GM19324 (cell line): ENCODE measurements at regions not wholly inside any gene's neighbourhood (a gene's known extent, or its start where the extent isn't known, plus 50 kb on each side); places are given as distances from the start of the nearest gene placed in this dataset.

Source experiments
- ATAC-seq: cut with Tn5 transposase; IDR thresholded peaks from one replicate; pipeline ENCODE4 v1.9.1; 2021; ENCODE audit warnings: mild to moderate bottlenecking, moderate library complexity; ENCODE audit not compliant: unreplicated experiment, low FRiP score

DNA sequence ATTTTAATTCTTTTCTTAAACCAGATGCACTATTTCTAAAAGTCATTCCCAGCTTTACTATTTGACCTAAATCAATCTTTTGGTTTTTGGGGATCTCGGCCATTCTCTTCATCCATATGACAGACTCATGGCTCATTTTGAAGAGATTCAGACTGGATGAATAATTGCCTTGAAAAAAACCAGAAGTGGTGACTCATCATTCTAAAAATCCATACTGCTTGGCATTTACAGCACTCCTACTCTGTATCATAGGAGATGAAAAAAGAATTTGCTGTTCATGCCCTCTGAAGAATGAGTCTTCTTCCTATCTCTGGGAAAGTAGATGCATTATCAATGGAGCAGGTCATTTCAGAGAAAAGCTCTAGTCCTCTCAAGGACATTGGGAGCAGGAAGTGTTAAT is 220.5 kb upstream of the RPS6KA3 start:
- ATAC-seq, result no peak

DNA sequence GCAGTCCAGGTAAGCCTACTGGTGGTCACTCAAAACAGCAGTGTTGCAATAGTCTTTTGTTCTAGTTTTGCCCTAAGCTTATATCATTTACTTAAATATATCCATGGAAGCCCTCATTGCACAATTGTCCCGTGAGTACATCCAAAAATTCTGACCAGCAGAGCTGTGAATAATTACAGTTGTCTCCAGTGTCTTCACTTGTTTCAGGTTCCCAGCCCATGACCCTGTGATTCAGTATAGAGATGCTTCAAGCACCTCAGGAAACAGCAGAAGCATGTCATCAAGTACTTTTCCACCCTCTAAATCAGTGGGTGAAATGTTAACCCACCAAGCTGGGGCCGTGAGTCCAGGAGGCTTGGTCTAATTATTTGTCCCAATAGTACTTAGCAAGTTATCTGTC is 214.9 kb upstream of the RPS6KA3 start:
- no peak for ATAC-seq

- no peak for ATAC-seq
Observed at GRCh38 chrX:20479896-20480295, 213.2 kb upstream of the RPS6KA3 start.

GRCh38 chrX:20479048-20479447 is 212.3 kb upstream of the RPS6KA3 start:
- ATAC-seq, result no peak

DNA sequence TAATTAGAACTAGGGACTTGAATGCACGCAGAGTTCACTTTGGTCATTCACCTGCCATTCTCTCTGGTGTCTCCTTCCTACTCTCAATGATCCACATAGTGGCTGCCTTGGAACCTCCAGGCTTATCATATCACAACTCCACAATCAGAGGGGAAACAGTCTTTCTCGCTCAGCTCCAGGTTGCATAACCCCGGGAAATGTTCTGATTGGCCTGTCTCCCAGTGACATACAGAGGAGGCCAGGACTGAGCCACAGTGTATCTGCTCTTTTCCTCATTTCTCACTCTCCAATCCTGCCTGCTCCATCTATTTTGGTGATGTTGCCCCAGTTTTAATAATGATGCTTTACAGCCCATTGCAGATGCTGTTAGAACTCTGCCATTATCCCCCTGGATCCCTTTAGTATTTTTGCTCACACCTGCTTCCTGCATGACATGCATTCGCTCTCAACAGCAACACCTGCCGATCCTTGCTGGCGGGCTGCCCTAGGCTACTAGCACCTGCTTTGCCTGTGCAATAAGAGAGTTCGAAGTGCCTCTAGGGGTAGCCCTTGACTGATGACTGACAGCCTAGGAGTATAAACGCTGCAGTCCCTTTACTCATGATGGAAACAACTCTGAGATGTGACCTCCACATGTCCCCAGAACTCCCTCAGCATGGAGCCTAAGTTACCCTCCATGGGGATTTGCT is 211.3 kb upstream of the RPS6KA3 start:
- no peak for ATAC-seq

DNA sequence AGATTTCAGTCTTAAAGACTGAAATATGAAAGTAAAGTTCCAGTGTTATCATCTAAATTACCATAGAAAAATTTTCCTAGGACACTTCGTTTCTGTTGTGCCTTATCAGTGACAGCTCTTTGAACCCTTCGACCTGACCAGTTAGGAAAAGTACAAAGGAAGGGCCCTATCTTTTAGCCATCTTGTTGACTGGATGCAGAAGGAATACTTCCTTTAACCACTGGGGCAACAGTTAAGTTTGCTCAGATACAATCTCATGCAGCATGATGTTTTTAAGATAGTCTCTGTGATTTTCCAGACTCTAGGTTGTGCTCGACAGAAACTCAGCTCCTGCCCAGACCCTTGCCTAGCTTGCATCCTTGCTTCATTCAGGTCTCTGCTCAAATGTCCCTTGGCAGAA is 210.5 kb upstream of the RPS6KA3 start:
- no peak for ATAC-seq

- ATAC-seq, result no peak
Observed at GRCh38 chrX:20472620-20473258, 206.0 kb upstream of the RPS6KA3 start.

GRCh38 chrX:20472148-20472547 is 205.4 kb upstream of the RPS6KA3 start:
- ATAC-seq, result no peak

GRCh38 chrX:20471483-20471882 is 204.8 kb upstream of the RPS6KA3 start:
- no peak for ATAC-seq

GRCh38 chrX:20463296-20464075 is 196.8 kb upstream of the RPS6KA3 start:
- peak; percentile 81 for ATAC-seq

- ATAC-seq, result no peak
Observed at GRCh38 chrX:20461576-20461975, 194.9 kb upstream of the RPS6KA3 start.

GRCh38 chrX:20461002-20461401 is 194.3 kb upstream of the RPS6KA3 start:
- no peak for ATAC-seq

DNA sequence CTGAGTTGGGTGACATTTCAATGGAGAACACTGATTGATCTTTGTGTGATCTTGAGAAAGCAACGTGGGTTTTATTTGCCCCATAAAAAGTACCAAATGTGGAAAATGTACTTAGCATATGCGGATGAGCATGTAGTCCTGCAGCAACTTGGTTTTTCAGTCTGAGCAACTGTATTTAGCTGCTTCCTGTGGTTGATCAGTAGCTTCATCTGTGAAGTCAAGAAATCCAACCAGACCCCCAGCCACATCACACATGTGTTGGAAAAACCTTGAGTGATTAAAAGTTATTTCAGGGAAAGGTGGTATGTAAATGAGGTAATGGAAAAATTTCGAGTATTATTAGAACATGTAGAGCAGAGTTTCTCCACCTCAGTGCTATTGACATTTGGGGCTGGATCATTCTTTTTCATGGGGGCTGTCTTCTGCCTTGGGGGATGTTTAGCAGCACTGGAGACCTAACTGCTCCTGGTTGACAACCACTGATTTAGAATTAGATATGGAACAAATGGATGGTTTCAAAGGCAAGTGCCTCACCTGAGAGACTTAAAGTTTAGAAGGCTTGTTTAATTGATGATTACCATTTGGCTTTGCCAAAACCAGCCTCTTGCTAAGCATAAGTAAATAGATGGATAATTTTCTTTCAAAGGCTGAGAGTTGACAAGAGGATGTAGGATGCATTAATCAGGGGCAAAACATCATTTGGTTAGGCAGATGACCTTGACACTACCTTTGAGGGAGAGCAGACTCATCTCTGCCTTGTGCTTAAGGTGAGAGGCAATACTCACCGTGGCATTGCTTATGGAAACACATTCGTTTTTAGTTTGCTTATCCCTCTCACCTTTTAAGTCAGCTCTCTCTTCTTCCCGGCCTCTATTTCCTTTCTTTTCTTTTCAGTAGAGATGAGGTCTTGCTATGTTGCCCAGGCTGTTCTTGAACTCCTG is 193.0 kb upstream of the RPS6KA3 start:
- no peak for ATAC-seq

- no peak for ATAC-seq
Observed at GRCh38 chrX:20456971-20457370, 190.3 kb upstream of the RPS6KA3 start.

GRCh38 chrX:20455001-20455400 is 188.3 kb upstream of the RPS6KA3 start:
- ATAC-seq, result peak; percentile 39

DNA sequence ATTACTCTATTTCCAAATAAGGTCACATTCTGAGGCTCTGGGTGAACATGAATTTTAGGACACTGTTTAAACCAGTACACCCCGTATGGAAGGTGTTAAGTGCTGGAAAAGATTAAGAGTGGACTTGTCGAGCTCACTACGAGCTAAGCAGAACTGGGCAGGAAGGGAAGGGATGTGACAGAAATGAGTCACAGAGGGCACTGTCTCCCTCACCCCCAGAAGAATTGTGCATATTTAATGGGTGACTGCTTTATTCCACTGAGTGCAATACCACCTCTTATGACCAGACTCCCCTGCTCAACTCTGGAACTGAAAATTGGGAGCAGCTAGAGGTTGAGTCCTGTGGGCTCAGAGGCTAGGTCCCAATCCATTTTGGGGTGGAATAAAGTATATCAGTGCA is 187.4 kb upstream of the RPS6KA3 start:
- no peak for ATAC-seq

- ATAC-seq, result peak; percentile 46
Observed at GRCh38 chrX:20452487-20452886, 185.8 kb upstream of the RPS6KA3 start.

GRCh38 chrX:20451929-20452328 is 185.2 kb upstream of the RPS6KA3 start:
- ATAC-seq, result no peak

DNA sequence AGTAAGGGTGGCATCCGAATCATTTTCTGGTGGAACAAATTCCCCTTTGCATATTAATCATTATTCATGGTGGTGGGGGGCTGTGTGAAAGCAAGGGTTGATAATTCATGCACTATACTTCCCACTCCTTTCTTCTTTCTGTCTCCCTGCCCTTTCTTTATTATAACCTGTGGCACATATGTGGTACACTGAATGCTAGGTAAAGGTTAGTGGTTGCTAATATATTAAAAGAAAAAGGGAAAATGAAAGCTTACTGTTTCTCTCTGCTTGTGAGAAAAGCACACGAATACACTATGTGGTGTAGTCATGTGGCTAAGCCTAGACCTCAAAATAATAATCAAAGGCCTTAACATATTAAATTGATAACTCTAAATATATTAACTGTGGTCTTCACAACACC is 178.4 kb upstream of the RPS6KA3 start:
- no peak for ATAC-seq

DNA sequence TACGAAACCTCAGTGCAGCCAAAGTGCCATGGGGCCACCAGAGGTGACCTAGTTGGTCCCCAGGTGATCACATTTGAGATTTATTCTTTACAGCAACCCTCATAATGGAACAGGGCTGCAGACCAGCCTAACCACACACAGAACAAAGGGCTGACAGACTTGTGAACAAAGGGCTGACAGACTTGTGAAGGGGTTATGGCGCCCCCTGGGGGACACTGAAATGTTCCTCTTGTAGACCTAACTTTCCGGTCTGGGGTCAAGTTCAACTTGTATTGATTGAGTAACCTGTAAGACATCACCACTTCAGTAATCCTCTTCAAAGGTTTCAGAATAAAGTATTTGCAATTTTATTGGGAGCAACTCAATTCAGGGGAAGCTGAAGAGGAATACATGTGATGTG is 175.9 kb upstream of the RPS6KA3 start:
- no peak for ATAC-seq

DNA sequence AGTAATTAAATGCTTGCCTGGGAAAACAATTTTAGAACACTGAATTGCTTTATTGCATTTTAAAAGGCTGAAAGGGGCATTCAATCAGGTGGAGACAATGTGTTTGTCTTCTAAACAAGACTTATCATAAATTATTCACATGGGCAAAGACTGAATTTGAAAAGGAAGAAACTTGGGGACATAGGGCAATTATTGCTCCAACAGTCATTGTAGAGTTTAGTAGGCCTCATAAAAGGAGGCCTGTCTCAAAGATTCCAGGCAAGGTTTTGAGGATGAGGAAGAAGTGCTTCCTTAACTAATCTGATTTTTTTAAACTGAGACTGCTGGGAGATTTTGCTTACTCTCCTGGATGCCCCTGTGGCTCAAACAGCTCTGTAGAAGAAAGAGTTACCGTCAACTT is 174.4 kb upstream of the RPS6KA3 start:
- no peak for ATAC-seq
